ENCODE measurements at regions not wholly inside any gene's neighbourhood (a gene's known extent, or its start where the extent isn't known, plus 50 kb on each side); places are given as distances from the start of the nearest gene placed in this dataset.
"Not testable (repeated sequence)": the region's sequence is repeated elsewhere in the genome, so short reads cannot be mapped to it uniquely, and the experiment has no call there.

GRCh38 chr16:88169136-88169830 lies 213.5 kb upstream of the ZNF469 start:
- CTCF ChIA-PET; intact Hi-C loops (cut with micrococcal nuclease); H3K27ac Mint-ChIP-seq; H3K4me1 Mint-ChIP-seq (ENCODE audit: low read depth); POLR2A ChIA-PET; ATAC-seq; H3K9me3 Mint-ChIP-seq; DNase-seq; H3K36me3 Mint-ChIP-seq (ENCODE audit: low read depth); H3K4me3 Mint-ChIP-seq: not testable (repeated sequence)
- peaks cover 15% of the 10 kb centered on the region for H3K27me3 Mint-ChIP-seq

GRCh38 chr16:88169831-88170165 lies 213.0 kb upstream of the ZNF469 start:
- H3K4me3 Mint-ChIP-seq; DNase-seq; H3K27ac Mint-ChIP-seq; H3K9me3 Mint-ChIP-seq; H3K4me1 Mint-ChIP-seq (ENCODE audit: low read depth); intact Hi-C loops (cut with micrococcal nuclease); ATAC-seq; H3K36me3 Mint-ChIP-seq (ENCODE audit: low read depth); POLR2A ChIA-PET; CTCF ChIA-PET: not testable (repeated sequence)
- peaks cover 15% of the 10 kb centered on the region for H3K27me3 Mint-ChIP-seq

- Mint-ChIP-seq H3K27ac (no peak overlapping the region), H3K4me1 (ENCODE audit: low read depth) (no peaks in the 10 kb centered on the region), H3K27me3 (peaks cover 15% of the 10 kb centered on the region), H3K36me3 (ENCODE audit: low read depth) (no peaks in the 10 kb centered on the region), H3K4me3 (no peak overlapping the region), H3K9me3 (peaks cover 7% of the 10 kb centered on the region)
- no peak for ATAC-seq
- no peak for TF ChIP-seq CTCF (IDR thresholded peaks at IDR 0.05)
- CTCF ChIA-PET = no interaction called here
- DNase-seq = peak; percentile 6
- intact Hi-C loops (cut with micrococcal nuclease) = no loop called here
- POLR2A ChIA-PET = no interaction called here
These were observed 212.2 kb upstream of the ZNF469 start for GRCh38 chr16:88170528-88170991.

- not testable (repeated sequence) for DNase-seq; H3K27ac Mint-ChIP-seq; H3K4me1 Mint-ChIP-seq (ENCODE audit: low read depth)
These were observed 211.6 kb upstream of the ZNF469 start for GRCh38 chr16:88171126-88171525.

GRCh38 chr16:88176184-88176583 lies 206.6 kb upstream of the ZNF469 start:
- H3K36me3 Mint-ChIP-seq (ENCODE audit: low read depth); H3K9me3 Mint-ChIP-seq; DNase-seq; CTCF ChIA-PET; H3K27ac Mint-ChIP-seq; H3K4me1 Mint-ChIP-seq (ENCODE audit: low read depth); intact Hi-C loops (cut with micrococcal nuclease); ATAC-seq; H3K4me3 Mint-ChIP-seq: not testable (repeated sequence)
- POLR2A ChIA-PET = interaction anchor here (0.6 kb wide), 1 partner anchor 815 kb away, joined by 3 read pairs; no protein-coding TSS in a partner anchor
- H3K27me3 Mint-ChIP-seq = peaks cover 12% of the 10 kb centered on the region

More at GRCh38 chr16:88171126-88171525, 211.6 kb upstream of the ZNF469 start:
- ATAC-seq; H3K36me3 Mint-ChIP-seq (ENCODE audit: low read depth); H3K9me3 Mint-ChIP-seq; POLR2A ChIA-PET; H3K4me3 Mint-ChIP-seq; CTCF ChIA-PET; intact Hi-C loops (cut with micrococcal nuclease): not testable (repeated sequence)
- peaks cover 15% of the 10 kb centered on the region for H3K27me3 Mint-ChIP-seq

GRCh38 chr16:88176591-88177180 lies 206.1 kb upstream of the ZNF469 start:
- H3K4me1 Mint-ChIP-seq (ENCODE audit: low read depth); H3K27me3 Mint-ChIP-seq; ATAC-seq; intact Hi-C loops (cut with micrococcal nuclease); H3K36me3 Mint-ChIP-seq (ENCODE audit: low read depth); H3K9me3 Mint-ChIP-seq; DNase-seq; CTCF ChIA-PET; H3K27ac Mint-ChIP-seq; H3K4me3 Mint-ChIP-seq: not testable (repeated sequence)
- POLR2A ChIA-PET = interaction anchor here (0.6 to 0.7 kb wide), 2 partner anchors 815 to 1220 kb away, joined by 3 read pairs; no protein-coding TSS in a partner anchor

- H3K4me1 Mint-ChIP-seq (ENCODE audit: low read depth); H3K9me3 Mint-ChIP-seq; POLR2A ChIA-PET; H3K36me3 Mint-ChIP-seq (ENCODE audit: low read depth); H3K4me3 Mint-ChIP-seq; ATAC-seq; CTCF ChIA-PET; DNase-seq; intact Hi-C loops (cut with micrococcal nuclease); H3K27ac Mint-ChIP-seq; H3K27me3 Mint-ChIP-seq: not testable (repeated sequence)
These were observed 204.5 kb upstream of the ZNF469 start for GRCh38 chr16:88178251-88178650.

GRCh38 chr16:88178896-88179295 lies 203.9 kb upstream of the ZNF469 start:
- H3K27me3 Mint-ChIP-seq; H3K4me3 Mint-ChIP-seq; H3K4me1 Mint-ChIP-seq (ENCODE audit: low read depth); POLR2A ChIA-PET; H3K9me3 Mint-ChIP-seq; DNase-seq; H3K36me3 Mint-ChIP-seq (ENCODE audit: low read depth); ATAC-seq; intact Hi-C loops (cut with micrococcal nuclease); CTCF ChIA-PET; H3K27ac Mint-ChIP-seq: not testable (repeated sequence)

- H3K9me3 Mint-ChIP-seq; POLR2A ChIA-PET; H3K27ac Mint-ChIP-seq; H3K36me3 Mint-ChIP-seq (ENCODE audit: low read depth); intact Hi-C loops (cut with micrococcal nuclease); CTCF ChIA-PET; H3K4me1 Mint-ChIP-seq (ENCODE audit: low read depth); H3K4me3 Mint-ChIP-seq; DNase-seq; H3K27me3 Mint-ChIP-seq; ATAC-seq: not testable (repeated sequence)
These were observed 199.5 kb upstream of the ZNF469 start for GRCh38 chr16:88182967-88183881.

GRCh38 chr16:88184053-88184452 lies 198.7 kb upstream of the ZNF469 start:
- H3K4me1 Mint-ChIP-seq (ENCODE audit: low read depth); intact Hi-C loops (cut with micrococcal nuclease); H3K9me3 Mint-ChIP-seq; H3K27ac Mint-ChIP-seq; DNase-seq; H3K27me3 Mint-ChIP-seq; H3K36me3 Mint-ChIP-seq (ENCODE audit: low read depth); CTCF ChIA-PET; ATAC-seq; H3K4me3 Mint-ChIP-seq; POLR2A ChIA-PET: not testable (repeated sequence)

All from activated CD8-positive, alpha-beta T cell treated with anti-CD3 and anti-CD28 coated beads for 36 hours (primary cell).